NB4 (cell line): ENCODE measurements at regions not wholly inside any gene's neighbourhood (a gene's known extent, or its start where the extent isn't known, plus 50 kb on each side); places are given as distances from the start of the nearest gene placed in this dataset.

ENCODE experiments used
- DNase-seq: peaks from one replicate; pipeline ENCODE4 v3.0.0; 2010; ENCODE audit warnings: low read depth
- H3K4me3 ChIP-seq: one replicate; pipeline ENCODE4 v1.5.1; 2011; ENCODE audit warnings: mild to moderate bottlenecking, low read depth, low read length, moderate library complexity
- MAX ChIP-seq: IDR thresholded peaks from 2 replicates; pipeline ENCODE4 v1.6.1; 2011; ENCODE audit warnings: low read depth, low read length
- MYC ChIP-seq: IDR thresholded peaks from 2 replicates; pipeline ENCODE4 v1.6.1; 2011; ENCODE audit warnings: low read depth, low read length
- POLR2A ChIP-seq: IDR thresholded peaks from 2 replicates; pipeline ENCODE4 v1.6.1; 2011; ENCODE audit warnings: mild to moderate bottlenecking; ENCODE audit not compliant: insufficient read length; ENCODE audit errors: extremely low read depth
- TF ChIP-seq, protein P1 (sequence below): IDR thresholded peaks from one replicate; pipeline ENCODE4 v1.5.1; 2012; ENCODE audit warnings: low read depth, low read length

- TF ChIP-seq POLR2A (no peak), MYC (no peak), MAX (no peak)
- TF ChIP-seq, protein P1, sequence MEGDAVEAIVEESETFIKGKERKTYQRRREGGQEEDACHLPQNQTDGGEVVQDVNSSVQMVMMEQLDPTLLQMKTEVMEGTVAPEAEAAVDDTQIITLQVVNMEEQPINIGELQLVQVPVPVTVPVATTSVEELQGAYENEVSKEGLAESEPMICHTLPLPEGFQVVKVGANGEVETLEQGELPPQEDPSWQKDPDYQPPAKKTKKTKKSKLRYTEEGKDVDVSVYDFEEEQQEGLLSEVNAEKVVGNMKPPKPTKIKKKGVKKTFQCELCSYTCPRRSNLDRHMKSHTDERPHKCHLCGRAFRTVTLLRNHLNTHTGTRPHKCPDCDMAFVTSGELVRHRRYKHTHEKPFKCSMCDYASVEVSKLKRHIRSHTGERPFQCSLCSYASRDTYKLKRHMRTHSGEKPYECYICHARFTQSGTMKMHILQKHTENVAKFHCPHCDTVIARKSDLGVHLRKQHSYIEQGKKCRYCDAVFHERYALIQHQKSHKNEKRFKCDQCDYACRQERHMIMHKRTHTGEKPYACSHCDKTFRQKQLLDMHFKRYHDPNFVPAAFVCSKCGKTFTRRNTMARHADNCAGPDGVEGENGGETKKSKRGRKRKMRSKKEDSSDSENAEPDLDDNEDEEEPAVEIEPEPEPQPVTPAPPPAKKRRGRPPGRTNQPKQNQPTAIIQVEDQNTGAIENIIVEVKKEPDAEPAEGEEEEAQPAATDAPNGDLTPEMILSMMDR, result no peak
- no peak for DNase-seq
- H3K4me3 ChIP-seq, result no peak overlapping the region
Measured at GRCh38 chr6:137761072-137761471, 106.0 kb upstream of the TNFAIP3 start.

GRCh38 chr6:137761487-137761886 is 105.6 kb upstream of the TNFAIP3 start:
- TF ChIP-seq, protein P1, result no peak
- TF ChIP-seq POLR2A (no peak), MYC (no peak), MAX (no peak)
- no peak for DNase-seq

GRCh38 chr6:137762168-137763090 is 104.6 kb upstream of the TNFAIP3 start:
- no peak for TF ChIP-seq MAX
- no peak overlapping the region for H3K4me3 ChIP-seq
- no peak for DNase-seq

More at GRCh38 chr6:137761487-137761886, 105.6 kb upstream of the TNFAIP3 start:
- H3K4me3 ChIP-seq, result no peak overlapping the region

DNA sequence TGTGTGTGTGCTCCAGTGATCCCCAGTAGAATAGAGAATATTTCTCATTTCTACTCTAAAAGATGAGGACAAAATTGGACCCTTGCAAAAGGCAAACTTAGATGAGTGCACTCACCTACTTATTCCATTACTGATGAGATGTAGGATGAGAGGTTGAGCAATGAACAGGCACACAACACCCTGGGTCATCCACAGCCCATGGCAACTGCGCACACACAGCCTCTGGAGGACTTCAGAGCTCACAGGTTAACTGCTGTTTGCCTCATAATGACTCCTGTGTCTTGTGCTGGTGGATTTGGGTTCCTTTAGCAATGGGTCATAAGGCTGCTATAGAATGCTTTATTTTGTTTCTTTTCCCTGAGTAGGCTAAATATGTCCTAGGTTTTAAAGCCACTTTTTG is 103.6 kb upstream of the TNFAIP3 start:
- no peak overlapping the region for H3K4me3 ChIP-seq
- DNase-seq, result no peak
- TF ChIP-seq, protein P1, result no peak
- no peak for TF ChIP-seq POLR2A
- no peak for TF ChIP-seq MAX
- no peak for TF ChIP-seq MYC

GRCh38 chr6:137763886-137764285 is 103.2 kb upstream of the TNFAIP3 start:
- no peak overlapping the region for H3K4me3 ChIP-seq
- TF ChIP-seq MYC (no peak), MAX (no peak), POLR2A (no peak)
- TF ChIP-seq, protein P1, result no peak
- DNase-seq, result no peak

DNA sequence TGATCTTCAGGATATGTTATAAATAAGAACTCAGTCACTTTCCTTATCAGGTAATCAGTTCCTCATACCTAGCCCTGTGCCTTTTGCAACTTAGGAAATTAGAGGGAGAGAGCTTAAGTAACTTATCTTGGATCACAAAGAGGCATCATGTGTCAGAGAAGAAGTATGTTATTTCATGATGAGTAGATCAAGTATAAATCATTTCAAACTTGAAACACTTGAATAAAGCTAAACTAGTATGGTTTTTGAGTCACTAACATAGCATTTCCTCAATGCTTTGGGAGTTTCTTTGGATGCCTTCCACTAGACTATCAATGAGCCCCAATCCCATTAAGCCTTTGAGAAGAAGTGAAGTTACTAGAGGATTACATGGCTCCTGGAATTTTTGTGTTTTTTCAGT is 102.6 kb upstream of the TNFAIP3 start:
- no peak overlapping the region for H3K4me3 ChIP-seq
- DNase-seq, result no peak
- TF ChIP-seq MAX, result no peak
- TF ChIP-seq, protein P1, result no peak
- TF ChIP-seq MYC, result no peak
- TF ChIP-seq POLR2A, result no peak
